SK-N-MC (cell line): ENCODE measurements at regions not wholly inside any gene's neighbourhood (a gene's known extent, or its start where the extent isn't known, plus 50 kb on each side); places are given as distances from the start of the nearest gene placed in this dataset.

Source experiments
- DNase-seq: peaks from one replicate; pipeline ENCODE4 v3.0.0-alpha.2; 2011; ENCODE audit warnings: low read depth, low spot score
- H3K27ac ChIP-seq: fragments of 200-600 bp; sonication (generic); 2 replicates; pipeline ENCODE4 v1.5.1; 2016; ENCODE audit warnings: mixed run types
- H3K36me3 ChIP-seq: fragments of 200-600 bp; sonication (generic); 2 replicates; pipeline ENCODE4 v1.6.1; 2017; ENCODE audit warnings: antibody characterized with exemption, low read length, mixed read lengths; ENCODE audit not compliant: insufficient read depth
- H3K4me3 ChIP-seq: fragments of 200-600 bp; sonication (generic); 2 replicates; pipeline ENCODE4 v1.5.1; 2016
- H3K9ac ChIP-seq: fragments of 200-600 bp; sonication (generic); 2 replicates; pipeline ENCODE4 v1.8.0; 2017; ENCODE audit warnings: mixed run types, mixed read lengths; ENCODE audit not compliant: insufficient read length
- H3K9me3 ChIP-seq: fragments of 200-600 bp; sonication (generic); 2 replicates; pipeline ENCODE4 v1.6.1; 2017; ENCODE audit warnings: low read depth, mild to moderate bottlenecking, antibody characterized with exemption, low read length, moderate library complexity, mixed read lengths
- EZH2 ChIP-seq: fragments of 200-600 bp; sonication (generic); IDR thresholded peaks from one replicate; pipeline ENCODE4 v1.6.1; 2017; ENCODE audit warnings: antibody characterized with exemption
- FOXP2 ChIP-seq: optimal IDR thresholded peaks from 2 replicates; pipeline ENCODE3; 2011; ENCODE audit warnings: mild to moderate bottlenecking, moderate library complexity; ENCODE audit not compliant: insufficient read depth; ENCODE audit errors: extremely low read length, control extremely low read depth
- POLR2AphosphoS5 ChIP-seq: IDR thresholded peaks from 2 replicates; pipeline ENCODE4 v1.6.1; 2012; ENCODE audit warnings: mild to moderate bottlenecking, low read depth, low read length, borderline replicate concordance

GRCh38 chr15:39153058-39153714, 427.7 kb upstream of the THBS1 start:
- TF ChIP-seq EZH2 (no peak), FOXP2 (no peak), POLR2AphosphoS5 (no peak)
- no peak overlapping the region for H3K4me3 ChIP-seq
- H3K9me3 ChIP-seq: no peaks in the 10 kb centered on the region
- no peak for DNase-seq
- no peaks in the 10 kb centered on the region for H3K36me3 ChIP-seq
- no peak overlapping the region for H3K9ac ChIP-seq
- H3K27ac ChIP-seq: no peak overlapping the region

- Histone ChIP-seq H3K27ac (no peak overlapping the region), H3K9ac (no peak overlapping the region), H3K4me3 (no peak overlapping the region), H3K36me3 (no peaks in the 10 kb centered on the region), H3K9me3 (no peaks in the 10 kb centered on the region)
- TF ChIP-seq POLR2AphosphoS5 (no peak), FOXP2 (no peak), EZH2 (no peak)
- DNase-seq: no peak
These were observed 427.2 kb upstream of the THBS1 start for GRCh38 chr15:39153716-39154115.

GRCh38 chr15:39154227-39154638, 426.6 kb upstream of the THBS1 start:
- DNase-seq: no peak
- Histone ChIP-seq H3K27ac (no peak overlapping the region), H3K9me3 (no peaks in the 10 kb centered on the region), H3K9ac (no peak overlapping the region), H3K4me3 (no peak overlapping the region), H3K36me3 (no peaks in the 10 kb centered on the region)
- TF ChIP-seq POLR2AphosphoS5 (no peak), EZH2 (no peak), FOXP2 (no peak)

- Histone ChIP-seq H3K36me3 (no peaks in the 10 kb centered on the region), H3K9me3 (no peaks in the 10 kb centered on the region), H3K27ac (no peak overlapping the region), H3K9ac (no peak overlapping the region), H3K4me3 (no peak overlapping the region)
- no peak for DNase-seq
- TF ChIP-seq FOXP2 (no peak), POLR2AphosphoS5 (no peak), EZH2 (no peak)
These were observed 426.1 kb upstream of the THBS1 start for GRCh38 chr15:39154776-39155175.

- H3K9ac ChIP-seq: no peak overlapping the region
These were observed 424.7 kb upstream of the THBS1 start for GRCh38 chr15:39156166-39156565.

GRCh38 chr15:39156646-39157250, 424.1 kb upstream of the THBS1 start:
- no peak for TF ChIP-seq POLR2AphosphoS5
- TF ChIP-seq EZH2: no peak
- TF ChIP-seq FOXP2: no peak
- DNase-seq: no peak
- no peak overlapping the region for H3K27ac ChIP-seq
- H3K9me3 ChIP-seq: no peaks in the 10 kb centered on the region
- H3K9ac ChIP-seq: no peak overlapping the region
- no peaks in the 10 kb centered on the region for H3K36me3 ChIP-seq
- no peak overlapping the region for H3K4me3 ChIP-seq

More at GRCh38 chr15:39156166-39156565, 424.7 kb upstream of the THBS1 start:
- TF ChIP-seq POLR2AphosphoS5 (no peak), EZH2 (no peak), FOXP2 (no peak)
- no peaks in the 10 kb centered on the region for H3K9me3 ChIP-seq
- no peaks in the 10 kb centered on the region for H3K36me3 ChIP-seq
- H3K4me3 ChIP-seq: no peak overlapping the region
- H3K27ac ChIP-seq: no peak overlapping the region
- no peak for DNase-seq

- no peak for DNase-seq
- Histone ChIP-seq H3K9ac (no peak overlapping the region), H3K9me3 (no peaks in the 10 kb centered on the region), H3K4me3 (no peak overlapping the region), H3K27ac (no peak overlapping the region), H3K36me3 (no peaks in the 10 kb centered on the region)
- TF ChIP-seq EZH2 (no peak), POLR2AphosphoS5 (no peak), FOXP2 (no peak)
These were observed 423.0 kb upstream of the THBS1 start for GRCh38 chr15:39157882-39158281.

- no peak for DNase-seq
- Histone ChIP-seq H3K9me3 (no peaks in the 10 kb centered on the region), H3K36me3 (no peaks in the 10 kb centered on the region), H3K9ac (no peak overlapping the region), H3K27ac (no peak overlapping the region), H3K4me3 (no peak overlapping the region)
- TF ChIP-seq EZH2 (no peak), FOXP2 (no peak), POLR2AphosphoS5 (no peak)
These were observed 421.0 kb upstream of the THBS1 start for GRCh38 chr15:39159833-39160232.
